SK-N-MC (cell line): ENCODE measurements at regions not wholly inside any gene's neighbourhood (a gene's known extent, or its start where the extent isn't known, plus 50 kb on each side); places are given as distances from the start of the nearest gene placed in this dataset.

Experiments
- EZH2 ChIP-seq: fragments of 200-600 bp; sonication (generic); IDR thresholded peaks from one replicate; pipeline ENCODE4 v1.6.1; 2017; ENCODE audit warnings: antibody characterized with exemption
- POLR2AphosphoS5 ChIP-seq: IDR thresholded peaks from 2 replicates; pipeline ENCODE4 v1.6.1; 2012; ENCODE audit warnings: mild to moderate bottlenecking, low read depth, low read length, borderline replicate concordance

GRCh38 chr6:17225767-17226630, 55.2 kb upstream of the RBM24 start:
- no peak for TF ChIP-seq POLR2AphosphoS5
- no peak for TF ChIP-seq EZH2
